ENCODE measurements at regions not wholly inside any gene's neighbourhood (a gene's known extent, or its start where the extent isn't known, plus 50 kb on each side); places are given as distances from the start of the nearest gene placed in this dataset.

DNA sequence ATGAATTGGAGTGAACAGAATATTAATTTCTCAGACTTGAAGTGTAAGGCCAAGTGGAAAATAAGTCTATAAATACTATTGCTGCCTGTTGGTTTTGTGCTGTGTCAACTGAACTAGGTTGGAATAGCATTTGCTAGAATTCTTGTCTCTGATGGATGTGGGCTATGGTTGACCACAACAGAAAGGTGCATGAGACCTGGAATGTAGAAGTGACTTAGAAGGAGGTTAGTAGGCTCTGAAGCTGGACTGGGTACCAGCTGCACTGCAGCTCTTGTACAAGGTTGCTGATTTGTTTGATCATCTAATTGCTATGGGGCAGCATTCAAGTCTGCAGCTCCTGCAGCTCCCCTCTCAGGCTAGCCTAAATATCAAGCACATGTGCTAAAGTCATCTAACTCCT is 479.0 kb upstream of the NRSN1 start:
- H3K9me3 ChIP-seq = no peaks in the 10 kb centered on the region
- H3K4me3 ChIP-seq = no peak overlapping the region
- no peaks in the 10 kb centered on the region for H3K27me3 ChIP-seq
- no peak overlapping the region for H3K27ac ChIP-seq
- H3K4me1 ChIP-seq = peaks cover 0 to 12% (median 2%) of the 10 kb centered on the region in 4 donors
- TF ChIP-seq, protein P1, sequence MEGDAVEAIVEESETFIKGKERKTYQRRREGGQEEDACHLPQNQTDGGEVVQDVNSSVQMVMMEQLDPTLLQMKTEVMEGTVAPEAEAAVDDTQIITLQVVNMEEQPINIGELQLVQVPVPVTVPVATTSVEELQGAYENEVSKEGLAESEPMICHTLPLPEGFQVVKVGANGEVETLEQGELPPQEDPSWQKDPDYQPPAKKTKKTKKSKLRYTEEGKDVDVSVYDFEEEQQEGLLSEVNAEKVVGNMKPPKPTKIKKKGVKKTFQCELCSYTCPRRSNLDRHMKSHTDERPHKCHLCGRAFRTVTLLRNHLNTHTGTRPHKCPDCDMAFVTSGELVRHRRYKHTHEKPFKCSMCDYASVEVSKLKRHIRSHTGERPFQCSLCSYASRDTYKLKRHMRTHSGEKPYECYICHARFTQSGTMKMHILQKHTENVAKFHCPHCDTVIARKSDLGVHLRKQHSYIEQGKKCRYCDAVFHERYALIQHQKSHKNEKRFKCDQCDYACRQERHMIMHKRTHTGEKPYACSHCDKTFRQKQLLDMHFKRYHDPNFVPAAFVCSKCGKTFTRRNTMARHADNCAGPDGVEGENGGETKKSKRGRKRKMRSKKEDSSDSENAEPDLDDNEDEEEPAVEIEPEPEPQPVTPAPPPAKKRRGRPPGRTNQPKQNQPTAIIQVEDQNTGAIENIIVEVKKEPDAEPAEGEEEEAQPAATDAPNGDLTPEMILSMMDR (IDR thresholded peaks at IDR 0.05) = no peak
- TF ChIP-seq POLR2AphosphoS5 (IDR thresholded peaks at IDR 0.05) (no peak), POLR2A (IDR thresholded peaks at IDR 0.05) (no peak), EP300 (IDR thresholded peaks at IDR 0.05; ENCODE audit: low read depth) (no peak)
- no peak for DNase-seq
- H3K36me3 ChIP-seq = no peaks in the 10 kb centered on the region
- intact Hi-C loops (cut with DNase I; ENCODE audit: low total_unique reads) = no loop called here
- in situ Hi-C loops (cut with MboI; ENCODE audit: low pct_ligation_motif_present in 1 of 4, low pct_unique_long_range_greater_than_20kb in 1 of 4, low sequenced_read_pairs in 3 of 4) = no loop called here

DNA sequence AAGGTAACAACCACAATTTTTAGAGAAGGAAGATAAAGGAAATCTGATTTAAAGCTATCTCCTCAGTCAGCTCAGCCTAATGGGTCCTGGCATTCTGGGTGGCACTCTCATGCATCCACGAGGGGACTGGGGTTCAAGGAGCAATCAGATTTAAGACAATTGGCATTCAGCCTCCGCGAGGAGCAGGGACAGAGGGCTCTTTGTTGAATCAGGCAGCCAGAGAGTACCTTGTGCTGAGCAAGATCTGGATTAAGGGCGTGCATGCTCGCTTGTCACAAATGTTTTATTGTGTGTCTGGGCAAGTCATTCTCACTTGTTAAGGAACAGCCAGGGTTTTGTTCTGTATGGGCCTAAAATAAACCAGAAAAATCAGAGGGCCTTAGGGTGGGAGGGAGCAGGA is 475.3 kb upstream of the NRSN1 start:
- Histone ChIP-seq H3K4me3 (no peak overlapping the region), H3K36me3 (no peaks in the 10 kb centered on the region), H3K4me1 (peaks cover 0 to 12% (median 2%) of the 10 kb centered on the region in 4 donors), H3K27me3 (no peaks in the 10 kb centered on the region), H3K9me3 (no peaks in the 10 kb centered on the region), H3K27ac (peak overlapping the region in 3 of 4 donors; percentile 5 to 13 (median 12))
- peak; percentile 43 for DNase-seq
- WGBS, 2 donors (ENCODE audit: low coverage in 1 of 2) = 50% methylated on average over 5 of the region's 5 CpGs; no CpG with 5 or more reads in 1 of the 2 donors
- TF ChIP-seq POLR2AphosphoS5 (IDR thresholded peaks at IDR 0.05) = no peak
- TF ChIP-seq POLR2A (IDR thresholded peaks at IDR 0.05) = no peak
- no peak for TF ChIP-seq EP300 (IDR thresholded peaks at IDR 0.05; ENCODE audit: low read depth)
- TF ChIP-seq, protein P1 (IDR thresholded peaks at IDR 0.05) = no peak
- intact Hi-C loops (cut with DNase I; ENCODE audit: low total_unique reads) (no loop called here), in situ Hi-C loops (cut with MboI; ENCODE audit: low pct_ligation_motif_present in 1 of 4, low pct_unique_long_range_greater_than_20kb in 1 of 4, low sequenced_read_pairs in 3 of 4) (no loop called here)

DNA sequence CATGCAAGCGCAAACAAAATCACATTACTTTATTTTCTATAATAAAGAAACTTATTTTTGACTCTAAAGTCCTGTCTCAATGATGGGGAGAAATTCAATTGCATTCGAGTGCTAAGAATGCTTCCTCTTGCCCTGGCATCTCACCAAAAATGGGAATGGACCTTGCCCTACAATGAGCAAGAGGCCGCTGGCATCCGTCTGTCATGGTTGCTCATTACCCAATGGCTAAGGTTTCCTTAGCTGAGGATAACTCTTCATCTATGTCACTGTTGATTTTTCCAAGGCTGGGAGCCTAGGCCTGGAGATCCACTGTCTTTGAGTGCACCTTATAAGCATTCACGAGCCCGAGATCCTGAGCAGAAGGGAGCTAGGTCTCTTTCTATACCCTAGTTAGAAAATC is 471.3 kb upstream of the NRSN1 start:
- in situ Hi-C loops (cut with MboI; ENCODE audit: low pct_ligation_motif_present in 1 of 4, low pct_unique_long_range_greater_than_20kb in 1 of 4, low sequenced_read_pairs in 3 of 4) (no loop called here), intact Hi-C loops (cut with DNase I; ENCODE audit: low total_unique reads) (no loop called here)
- Histone ChIP-seq H3K27ac (peak overlapping the region in 1 of 4 donors; percentile 1), H3K4me1 (peaks cover 0 to 12% (median 2%) of the 10 kb centered on the region in 4 donors), H3K4me3 (no peak overlapping the region), H3K36me3 (no peaks in the 10 kb centered on the region), H3K27me3 (no peaks in the 10 kb centered on the region), H3K9me3 (no peaks in the 10 kb centered on the region)
- TF ChIP-seq POLR2A (IDR thresholded peaks at IDR 0.05) = no peak
- TF ChIP-seq, protein P1 (IDR thresholded peaks at IDR 0.05) = no peak
- TF ChIP-seq POLR2AphosphoS5 (IDR thresholded peaks at IDR 0.05) = peak in 1 of 3 donors; percentile 30
- DNase-seq = peak; percentile 73
- 26 to 43% methylated on average over 4 to 6 of the region's 6 CpGs for WGBS, 2 donors (ENCODE audit: low coverage in 1 of 2)

DNA sequence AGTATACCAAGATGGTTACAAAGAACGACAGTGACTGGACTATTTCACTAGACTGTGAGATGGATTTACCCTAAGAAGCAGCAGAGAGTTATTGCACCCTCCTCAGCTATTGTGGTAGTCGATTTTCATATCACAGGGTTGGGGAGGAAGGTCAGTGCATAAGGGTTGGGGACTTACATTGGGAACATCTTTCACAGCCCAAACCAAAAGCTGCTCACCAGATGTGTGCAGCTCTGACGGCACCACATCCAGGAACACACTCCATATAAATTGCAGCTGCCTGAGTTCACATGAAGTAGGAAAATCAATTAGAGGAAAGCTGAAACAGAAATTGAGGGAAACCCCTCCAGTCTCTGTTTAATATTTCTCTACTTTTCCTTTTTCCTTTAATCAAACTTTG is 470.5 kb upstream of the NRSN1 start:
- no peak for DNase-seq
- H3K27ac ChIP-seq = no peak overlapping the region
- H3K4me1 ChIP-seq = peaks cover 0 to 8% (median 2%) of the 10 kb centered on the region in 4 donors
- in situ Hi-C loops (cut with MboI; ENCODE audit: low pct_ligation_motif_present in 1 of 4, low pct_unique_long_range_greater_than_20kb in 1 of 4, low sequenced_read_pairs in 3 of 4) = no loop called here
- intact Hi-C loops (cut with DNase I; ENCODE audit: low total_unique reads) = no loop called here
- H3K4me3 ChIP-seq = no peak overlapping the region
- no peaks in the 10 kb centered on the region for H3K27me3 ChIP-seq
- H3K36me3 ChIP-seq = no peaks in the 10 kb centered on the region
- WGBS, 2 donors (ENCODE audit: low coverage in 1 of 2) = 67 to 76% methylated on average over 3 of the region's 3 CpGs
- no peak for TF ChIP-seq POLR2A (IDR thresholded peaks at IDR 0.05)
- no peak for TF ChIP-seq EP300 (IDR thresholded peaks at IDR 0.05; ENCODE audit: low read depth)
- no peak for TF ChIP-seq POLR2AphosphoS5 (IDR thresholded peaks at IDR 0.05)
- TF ChIP-seq, protein P1 (IDR thresholded peaks at IDR 0.05) = no peak
- H3K9me3 ChIP-seq = no peaks in the 10 kb centered on the region

Measured in transverse colon (tissue), 4 donors.